Activated CD4-positive, alpha-beta T cell treated with anti-CD3 and anti-CD28 coated beads, Interleukin-2, amount 50 U/mL, for 24 hours (primary cell): ENCODE measurements at regions not wholly inside any gene's neighbourhood (a gene's known extent, or its start where the extent isn't known, plus 50 kb on each side); places are given as distances from the start of the nearest gene placed in this dataset.

Experiments used
- DNase-seq, 2 donors: peaks; one replicate each; pipeline ENCODE4 v3.0.0-alpha.2; 2020; ENCODE audit warnings: low read depth in 1 of 2, low spot score in 1 of 2

DNA sequence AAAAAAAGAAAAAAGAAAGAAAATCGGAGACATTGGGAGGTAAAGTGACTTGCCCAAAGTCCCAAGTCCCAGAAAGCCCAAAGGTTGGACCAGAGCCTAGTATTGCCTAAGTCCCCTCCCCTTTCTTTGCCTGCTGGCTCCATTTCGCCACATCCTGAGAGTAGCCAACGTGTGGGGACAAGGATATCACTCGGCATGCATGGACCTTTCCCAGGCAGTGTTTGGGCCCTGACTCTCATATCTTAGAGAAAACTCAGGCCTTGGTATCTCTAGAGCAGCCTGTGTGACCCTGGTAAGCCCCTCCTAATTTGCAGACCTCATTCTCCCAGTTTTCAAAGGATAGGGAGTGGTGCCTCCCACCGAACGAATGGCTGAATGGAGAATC lies 294.2 kb upstream of the ZMIZ1 start:
- no peak for DNase-seq

- no peak for DNase-seq
These were observed 293.6 kb upstream of the ZMIZ1 start for GRCh38 chr10:78774999-78775711.

DNA sequence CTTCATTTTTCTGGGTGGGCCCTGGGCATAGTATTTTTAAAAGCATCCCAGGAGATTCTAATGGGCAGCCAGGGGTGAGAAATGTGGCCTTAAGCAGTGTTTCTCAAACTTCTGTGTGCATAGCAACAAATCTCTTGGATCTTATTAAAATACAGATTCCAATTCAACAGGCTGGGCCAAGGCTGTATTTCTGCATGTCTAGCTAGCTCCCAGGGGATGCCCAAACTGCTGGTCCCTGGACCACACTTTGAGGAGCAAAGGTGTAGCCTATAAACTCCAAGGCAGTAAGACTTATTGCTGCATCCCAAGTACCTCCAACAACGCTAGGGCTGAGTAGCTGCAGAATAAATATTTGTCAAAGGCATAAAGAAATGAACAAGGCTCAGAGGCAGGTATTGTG lies 292.9 kb upstream of the ZMIZ1 start:
- DNase-seq = no peak

GRCh38 chr10:78776756-78777155 lies 292.0 kb upstream of the ZMIZ1 start:
- DNase-seq = no peak

DNA sequence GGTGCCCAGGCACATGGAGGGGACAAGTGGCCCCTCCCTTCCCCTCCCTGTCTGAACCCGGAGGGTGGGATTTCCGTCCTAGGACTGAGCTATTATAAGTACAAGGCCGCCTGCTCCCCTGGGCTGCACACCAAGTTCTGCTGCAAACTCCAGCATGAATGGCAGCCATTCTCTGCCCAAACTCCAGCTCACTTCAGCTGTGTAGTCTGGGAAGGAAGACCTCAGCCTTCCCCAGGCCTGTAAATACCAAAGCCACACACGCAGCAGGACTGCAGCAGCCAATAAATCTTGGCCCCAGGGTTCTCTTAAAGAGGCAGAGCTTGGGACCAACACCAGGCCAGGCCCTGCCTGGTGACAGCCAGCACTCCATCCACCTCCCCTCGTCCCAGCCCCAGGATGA lies 291.3 kb upstream of the ZMIZ1 start:
- DNase-seq = no peak

DNA sequence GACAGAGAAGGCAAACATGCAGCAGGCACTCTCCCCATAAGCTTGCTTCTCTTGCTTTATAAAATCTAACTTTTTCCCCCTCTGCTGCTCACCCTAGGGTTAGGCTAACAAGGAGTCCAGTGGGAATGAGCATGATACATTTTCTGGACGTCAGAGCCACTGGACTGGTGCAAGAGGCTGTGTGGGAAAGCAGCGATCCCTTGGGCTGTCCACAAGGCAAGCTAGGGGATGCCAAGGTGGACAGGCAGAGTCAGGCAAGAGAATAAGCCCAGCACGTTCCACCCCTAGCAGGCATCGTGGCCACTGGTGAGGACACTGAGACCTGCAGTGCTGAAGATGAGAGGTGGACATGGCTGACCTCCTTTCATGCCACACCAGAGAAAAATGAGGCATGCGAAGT lies 290.9 kb upstream of the ZMIZ1 start:
- no peak for DNase-seq

DNA sequence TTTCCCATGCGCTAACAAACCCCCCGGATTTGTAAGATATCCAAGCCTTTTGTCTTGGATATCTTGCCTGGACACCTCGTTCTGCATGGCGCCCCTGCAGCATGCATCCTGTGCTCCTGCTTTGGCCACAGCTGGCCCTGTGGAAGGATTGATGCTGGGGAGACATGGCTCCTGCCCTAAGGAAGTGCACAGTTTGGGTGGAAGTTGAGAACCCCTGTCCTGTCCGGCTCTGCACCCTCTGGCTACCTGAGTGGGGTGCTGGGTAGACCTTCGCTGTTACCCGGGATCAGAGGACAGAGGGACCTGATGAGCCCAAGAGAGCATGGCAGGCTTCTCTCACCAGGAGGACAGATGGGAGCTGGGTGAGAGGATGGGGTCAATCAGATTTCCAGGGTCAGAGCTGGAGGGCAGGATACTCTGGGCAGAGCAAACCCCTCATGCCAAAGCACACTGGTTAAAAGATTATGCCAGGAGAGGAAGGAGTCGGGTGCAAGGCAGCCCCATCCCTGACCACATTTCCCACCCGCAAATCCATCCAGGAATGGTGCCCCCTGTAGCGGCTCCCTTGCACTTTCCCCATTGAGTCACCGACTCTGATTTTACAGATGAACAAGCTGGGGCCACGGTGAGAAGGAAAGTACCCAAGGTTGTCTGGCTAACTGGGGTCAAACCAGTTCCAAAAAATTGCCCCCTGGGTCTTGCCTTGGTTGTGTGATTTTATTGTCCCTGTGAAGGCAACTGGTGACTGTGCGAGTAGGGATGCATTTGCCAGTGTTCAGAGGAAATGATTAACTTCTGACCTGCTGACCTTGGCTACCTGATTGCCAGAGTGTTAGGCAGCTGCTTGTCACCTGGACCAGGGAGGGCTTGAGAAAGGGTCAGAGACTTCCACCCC lies 290.1 kb upstream of the ZMIZ1 start:
- no peak for DNase-seq

- no peak for DNase-seq
These were observed 289.3 kb upstream of the ZMIZ1 start for GRCh38 chr10:78779339-78779955.

DNA sequence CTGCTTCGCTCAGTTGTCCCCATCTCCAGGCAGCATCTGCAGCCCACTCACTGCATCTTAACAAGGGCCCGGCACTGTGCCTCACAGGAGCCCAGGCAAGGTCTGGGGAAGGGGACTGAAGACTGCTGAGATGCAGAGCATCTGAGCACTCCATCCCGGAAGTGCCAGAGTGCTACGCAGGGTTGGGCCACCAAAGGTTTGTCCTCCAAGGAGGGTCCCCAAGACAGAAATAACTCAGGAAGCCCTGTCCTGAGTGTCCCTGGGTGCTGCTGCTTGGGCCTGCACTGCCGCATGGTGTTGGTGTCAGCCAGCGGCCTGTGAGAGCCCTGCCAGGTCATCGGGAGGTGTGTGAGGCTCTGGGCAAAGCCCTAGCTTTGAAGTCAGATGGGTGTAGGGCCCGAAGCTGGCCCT lies 288.2 kb upstream of the ZMIZ1 start:
- no peak for DNase-seq

GRCh38 chr10:78781251-78781913 lies 287.4 kb upstream of the ZMIZ1 start:
- no peak for DNase-seq

DNA sequence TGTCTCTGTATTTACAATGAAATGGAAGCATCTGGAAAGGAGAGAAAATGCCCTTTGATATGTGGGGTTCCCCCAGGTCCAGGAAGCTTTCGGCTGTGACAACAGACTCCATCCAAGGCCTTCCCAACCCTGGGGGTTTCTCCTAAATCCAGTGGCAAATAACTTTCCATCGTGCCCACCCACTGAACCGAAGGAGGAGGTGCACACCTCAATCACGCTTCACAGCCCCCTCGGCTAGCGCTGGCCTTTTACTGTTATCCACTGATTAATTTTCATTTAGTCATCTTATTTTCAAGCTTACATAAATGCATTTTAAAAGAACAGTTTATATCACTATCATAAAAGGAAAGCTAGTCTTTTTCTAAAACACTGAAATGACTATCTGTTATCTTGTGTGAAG lies 286.8 kb upstream of the ZMIZ1 start:
- DNase-seq = no peak

GRCh38 chr10:78782441-78782840 lies 286.3 kb upstream of the ZMIZ1 start:
- no peak for DNase-seq

DNA sequence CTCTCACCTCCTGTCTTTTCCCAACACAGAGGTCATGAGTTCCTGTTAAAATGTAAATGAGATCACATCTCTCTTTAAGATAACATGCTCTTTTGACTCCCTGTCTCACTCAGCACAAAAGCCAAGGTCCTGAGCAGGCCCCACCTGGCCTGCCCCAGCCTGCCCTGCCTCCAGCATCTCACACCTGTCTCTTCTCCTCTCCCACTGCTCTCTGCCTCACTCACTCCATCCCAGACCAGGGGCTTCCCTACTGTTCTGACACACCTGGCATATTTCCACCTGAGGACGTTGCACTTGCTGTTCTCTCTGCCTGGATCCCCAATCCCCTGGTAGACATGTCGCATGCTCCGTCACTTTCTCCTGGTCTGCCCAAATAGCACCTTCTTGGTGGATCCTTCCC lies 285.0 kb upstream of the ZMIZ1 start:
- no peak for DNase-seq

DNA sequence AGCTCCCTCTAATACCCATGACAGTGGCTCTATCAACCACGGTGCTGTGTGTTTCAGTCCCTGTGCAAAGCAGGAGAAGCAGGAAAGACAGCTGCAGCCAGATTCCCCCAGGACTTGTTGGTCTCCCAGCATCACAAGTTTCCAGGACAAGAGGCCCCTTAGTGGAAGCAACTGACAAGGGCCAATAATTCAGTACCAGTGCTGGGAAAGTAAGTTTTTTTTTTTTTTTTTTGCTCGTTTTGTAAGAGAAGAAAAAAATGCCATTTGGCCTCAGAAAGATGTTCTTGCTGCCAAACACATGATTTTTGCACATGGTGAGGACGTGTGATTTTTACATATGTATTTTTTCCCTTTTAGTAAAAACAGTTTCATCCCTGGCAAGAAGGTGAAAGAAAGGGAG lies 284.2 kb upstream of the ZMIZ1 start:
- no peak for DNase-seq

DNA sequence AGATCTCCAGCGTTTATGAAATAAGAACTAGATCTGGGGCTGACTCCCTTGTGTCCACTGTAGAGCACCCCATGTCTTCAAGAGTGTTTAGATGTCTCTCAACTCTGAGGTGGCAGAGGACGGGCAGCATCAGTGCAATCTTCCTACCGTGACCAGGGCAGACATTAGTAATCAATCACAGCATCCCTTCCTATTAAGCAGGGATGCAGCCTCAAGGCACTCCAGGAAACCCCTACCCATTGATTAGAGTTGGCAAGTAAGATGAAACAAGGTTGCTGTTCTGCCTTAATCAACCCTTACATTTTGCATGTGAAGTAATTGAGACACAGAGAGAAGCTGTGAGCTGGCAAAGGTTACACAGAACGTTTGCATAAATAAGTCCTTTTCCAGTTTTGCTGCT lies 283.7 kb upstream of the ZMIZ1 start:
- no peak for DNase-seq

GRCh38 chr10:78785991-78786390 lies 282.8 kb upstream of the ZMIZ1 start:
- DNase-seq = no peak

- DNase-seq = no peak
These were observed 281.6 kb upstream of the ZMIZ1 start for GRCh38 chr10:78787125-78787524.

DNA sequence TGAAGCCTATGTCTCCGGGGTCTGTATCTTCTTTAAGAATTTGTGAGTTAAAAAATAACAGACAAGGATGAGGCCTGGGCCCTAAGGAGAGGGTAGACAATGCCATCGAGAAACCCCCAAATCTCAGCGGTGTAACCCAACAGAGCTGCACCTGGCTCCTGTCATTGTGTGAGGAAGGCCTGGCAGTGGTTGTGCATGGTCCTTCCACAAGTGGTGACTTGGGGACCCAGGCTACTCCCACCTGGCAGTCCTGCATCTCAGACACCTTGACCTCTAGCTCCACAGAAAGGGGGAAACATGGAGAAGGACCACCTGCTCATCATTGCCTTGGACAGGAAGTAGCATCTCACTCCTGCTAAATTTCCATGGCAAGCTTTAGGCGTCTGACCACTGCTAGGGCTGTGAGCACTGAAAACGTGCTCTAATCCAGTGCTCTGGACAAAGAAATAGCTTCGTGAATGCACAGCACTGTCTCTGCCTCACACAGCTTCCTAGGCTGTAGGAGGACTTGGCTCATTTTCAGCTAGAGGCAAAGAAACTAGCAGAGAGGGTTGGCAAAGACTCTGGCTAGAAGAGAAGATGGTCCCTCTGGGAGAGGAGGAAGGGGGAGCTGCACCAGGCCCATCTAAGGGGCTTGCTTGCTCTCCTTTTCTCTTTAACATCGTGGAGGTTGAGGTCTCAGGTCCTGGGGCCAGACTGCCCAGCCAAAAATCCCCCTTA lies 273.9 kb upstream of the ZMIZ1 start:
- DNase-seq = no peak

DNA sequence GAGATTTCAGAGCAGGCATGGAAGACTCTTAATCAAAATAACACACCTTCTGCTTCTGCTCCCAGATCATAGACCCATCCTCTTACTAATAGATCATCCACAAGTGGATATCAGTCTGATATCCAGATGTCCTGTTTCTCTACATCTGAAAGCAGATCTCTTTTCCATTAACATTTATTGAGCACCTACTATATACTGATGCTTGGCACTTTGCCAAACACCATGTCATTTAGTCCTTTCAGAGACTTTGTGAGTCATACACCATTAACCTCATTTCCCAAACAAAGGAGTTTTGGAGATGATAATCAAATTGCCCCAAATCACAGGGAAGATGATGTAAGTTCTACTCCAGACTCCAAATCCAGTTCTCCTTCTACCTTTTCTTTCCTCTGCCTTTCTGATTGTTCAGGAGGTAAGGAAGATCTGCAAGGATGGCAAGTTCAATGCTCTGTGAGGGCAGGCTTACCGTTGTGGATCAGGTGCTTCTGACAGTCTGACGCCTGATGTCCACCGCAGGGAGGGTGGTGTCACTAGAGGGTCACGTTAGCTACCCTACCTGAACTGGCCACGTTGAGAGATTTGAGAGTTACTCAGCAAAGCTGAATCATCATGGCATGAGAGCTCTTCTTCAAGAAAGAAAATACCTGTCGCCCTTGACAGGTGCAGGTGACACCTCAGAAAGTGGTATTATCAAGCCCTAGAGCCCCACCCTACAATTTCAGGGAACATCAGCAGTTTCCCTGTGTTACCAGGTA lies 269.6 kb upstream of the ZMIZ1 start:
- no peak for DNase-seq

GRCh38 chr10:78800006-78800405 lies 268.8 kb upstream of the ZMIZ1 start:
- DNase-seq = no peak
